Liver (tissue), 3 donors: ENCODE measurements at regions not wholly inside any gene's neighbourhood (a gene's known extent, or its start where the extent isn't known, plus 50 kb on each side); places are given as distances from the start of the nearest gene placed in this dataset.

Source experiments
- CTCF ChIP-seq: fragments of 150-350 bp; IDR thresholded peaks from 2 replicates; pipeline ENCODE4 v1.5.1; 2017; ENCODE audit warnings: improper control_type of control experiment, low read depth, low read length; ENCODE audit not compliant: missing input control
- MAX ChIP-seq: IDR thresholded peaks from 2 replicates; pipeline ENCODE4 v1.6.1; 2016; ENCODE audit warnings: antibody characterized with exemption
- RAD21 ChIP-seq, 2 donors: IDR thresholded peaks; 2 replicates each; pipeline ENCODE4 v1.6.1; 2016; ENCODE audit warnings: antibody characterized with exemption in 2 of 2, mild to moderate bottlenecking in 2 of 2
- donor health status: healthy.
- donor health status: healthy.

DNA sequence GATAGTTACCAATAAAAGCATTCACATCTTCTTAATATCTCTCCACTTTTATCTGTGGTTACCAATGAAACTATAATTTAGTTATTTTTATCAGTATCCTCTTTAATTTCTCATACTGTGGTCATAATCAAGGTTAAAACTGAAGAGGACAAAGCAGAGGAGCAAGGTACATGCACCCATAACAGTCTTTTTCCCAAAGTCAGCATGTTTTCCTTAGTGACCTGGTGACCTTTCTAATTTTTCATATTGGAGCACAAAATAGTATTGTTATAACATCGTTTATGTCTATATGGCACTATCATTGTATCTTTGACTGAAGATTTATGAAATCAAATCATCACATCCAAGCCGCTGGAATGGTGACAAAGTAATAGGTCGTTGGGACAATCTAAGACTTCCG, 51.5 kb upstream of the CHORDC1 start:
- TF ChIP-seq CTCF = no peak
- TF ChIP-seq MAX = no peak
- TF ChIP-seq RAD21 (IDR thresholded peaks at IDR 0.05) = no peak
